GM12878 (cell line): ENCODE measurements at regions not wholly inside any gene's neighbourhood (a gene's known extent, or its start where the extent isn't known, plus 50 kb on each side); places are given as distances from the start of the nearest gene placed in this dataset.

Source experiments
- ATAC-seq: fragments of 200-7000 bp; cut with Tn5 transposase; 3 replicates; pipeline ENCODE4 v1.9.1; 2020; ENCODE audit warnings: mild to moderate bottlenecking, moderate library complexity
- BruUV-seq: library from RNA; stranded (reverse); fragments of 400-500 nt; replicated peaks from 2 replicates; lab custom pipeline; 2021; lab: Mats Ljungman, UMichigan
- CTCF ChIA-PET: fragments of 300-600 bp; sonication (Branson Sonifier 250); formaldehyde crosslinking; extraction: SDS; loops from one replicate; lab custom pipeline; 2021; ENCODE audit warnings: inconsistent platforms; lab: Yijun Ruan, JAX
- POLR2A ChIA-PET: fragments of 350-600 bp; formaldehyde crosslinking; extraction: SDS; loops from one replicate; lab custom pipeline; 2021; ENCODE audit warnings: inconsistent platforms; lab: Charles Lee
- RAD21 ChIA-PET: fragments of 300-600 bp; sonication (Branson Sonifier 250); formaldehyde crosslinking; loops from one replicate; lab custom pipeline; 2023; ENCODE audit warnings: antibody characterized with exemption; ENCODE audit not compliant: unreplicated experiment; lab: Charles Lee
- SMC1A ChIA-PET: fragments of 300-600 bp; sonication (Branson Sonifier 250); formaldehyde crosslinking; loops from one replicate; lab custom pipeline; 2023; ENCODE audit not compliant: unreplicated experiment, uncharacterized antibody; lab: Charles Lee
- DNase-seq: peaks from one replicate; pipeline ENCODE4 v3.0.0-alpha.2; 2011; ENCODE audit warnings: low read depth, low spot score
- FAIRE-seq: peaks from 3 replicates; lab custom pipeline; 2011; peaks lifted over from hg19 to GRCh38; lab: Jason Lieb, UNC
- H2AFZ ChIP-seq: 2 replicates; pipeline ENCODE4 v1.6.0; 2011; ENCODE audit warnings: low read depth, low read length, control low read depth; ENCODE audit not compliant: control insufficient read depth
- H3K27ac ChIP-seq: 2 replicates; pipeline ENCODE4 v1.5.1; 2011; ENCODE audit warnings: control low read depth; ENCODE audit not compliant: control insufficient read depth, insufficient read depth
- H3K27me3 ChIP-seq, 2 experiments: replicated peaks in 1 of 2; 2 replicates each; pipeline versions ENCODE4 v1.6.0 to v1.6.1; 2011; ENCODE audit warnings: low read length in 1 of 2; ENCODE audit not compliant: control insufficient read depth in 2 of 2, insufficient read depth in 2 of 2
- H3K36me3 ChIP-seq, 2 experiments: 2 replicates each; pipeline ENCODE4 v1.5.1; 2011; ENCODE audit warnings: low read length in 1 of 2; ENCODE audit not compliant: control insufficient read depth in 2 of 2, insufficient read depth in 2 of 2
- H3K4me1 ChIP-seq: 2 replicates; pipeline ENCODE4 v1.6.1; 2011; ENCODE audit warnings: mild to moderate bottlenecking, low read length, moderate library complexity, mixed read lengths; ENCODE audit not compliant: control insufficient read depth, insufficient read depth
- H3K4me2 ChIP-seq: 2 replicates; pipeline ENCODE4 v1.6.0; 2011; ENCODE audit warnings: control low read depth; ENCODE audit not compliant: control insufficient read depth, insufficient read depth
- H3K4me3 ChIP-seq: fragments of 200-600 bp; sonication (generic); 2 replicates; pipeline ENCODE4 v1.5.1; 2016
- H3K79me2 ChIP-seq: 2 replicates; pipeline ENCODE4 v1.6.0; 2011; ENCODE audit warnings: low read length; ENCODE audit not compliant: control insufficient read depth, insufficient read depth
- H3K9ac ChIP-seq: 2 replicates; pipeline ENCODE4 v1.8.0; 2011; ENCODE audit warnings: low read length, control low read depth, mixed read lengths; ENCODE audit not compliant: control insufficient read depth, insufficient read depth
- H3K9me3 ChIP-seq: replicated peaks from 3 replicates; pipeline ENCODE4 v1.5.1; 2011; ENCODE audit warnings: mild to moderate bottlenecking, low read length; ENCODE audit not compliant: control insufficient read depth, insufficient read depth
- H4K20me1 ChIP-seq: 2 replicates; pipeline ENCODE4 v1.6.0; 2011; ENCODE audit not compliant: control insufficient read depth, insufficient read depth
- ATF3 ChIP-seq: IDR thresholded peaks from 2 replicates; pipeline ENCODE4 v1.6.1; 2011; ENCODE audit warnings: low read depth, mild to moderate bottlenecking, low read length, moderate library complexity, borderline replicate concordance; ENCODE audit errors: extremely low read depth
- CBFB ChIP-seq: IDR thresholded peaks from 2 replicates; pipeline ENCODE4 v1.6.1; 2016; ENCODE audit warnings: antibody characterized with exemption, low read depth
- CHD4 ChIP-seq: fragments of 200-600 bp; sonication (generic); IDR thresholded peaks from 2 replicates; pipeline ENCODE4 v1.6.1; 2016; ENCODE audit warnings: mild to moderate bottlenecking
- ESRRA ChIP-seq: IDR thresholded peaks from 2 replicates; pipeline ENCODE4 v1.6.1; 2012; ENCODE audit warnings: mild to moderate bottlenecking, low read length, improper control_type of control experiment
- GABPA ChIP-seq: IDR thresholded peaks from 2 replicates; pipeline ENCODE4 v1.6.1; 2014; ENCODE audit warnings: antibody characterized with exemption, low read depth, mild to moderate bottlenecking, inconsistent platforms
- HDAC2 ChIP-seq: fragments of 200-600 bp; sonication (generic); IDR thresholded peaks from 2 replicates; pipeline ENCODE4 v1.6.1; 2017
- IKZF1 ChIP-seq: fragments of 450-650 bp; conservative IDR thresholded peaks from 2 replicates; pipeline ENCODE4 v1.6.1; 2017; ENCODE audit warnings: antibody characterized with exemption, mild to moderate bottlenecking
- JUNB ChIP-seq: IDR thresholded peaks from 2 replicates; pipeline ENCODE4 v1.6.1; 2016; ENCODE audit warnings: antibody characterized with exemption, mild to moderate bottlenecking
- MYB ChIP-seq: fragments of 150-350 bp; IDR thresholded peaks from 2 replicates; pipeline ENCODE4 v1.6.1; 2014; ENCODE audit warnings: mild to moderate bottlenecking, low read depth, low read length, borderline replicate concordance
- RCOR1 ChIP-seq: conservative IDR thresholded peaks from 2 replicates; pipeline ENCODE4 v1.6.1; 2012; ENCODE audit warnings: low read depth, low read length, improper control_type of control experiment
- RELB ChIP-seq: fragments of 450-650 bp; IDR thresholded peaks from 2 replicates; pipeline ENCODE4 v1.6.1; 2017; ENCODE audit warnings: low read depth, mild to moderate bottlenecking, moderate library complexity
- SREBF1 ChIP-seq: IDR thresholded peaks from 2 replicates; pipeline ENCODE4 v1.6.1; 2012; ENCODE audit warnings: mild to moderate bottlenecking, low read length
- ZNF217 ChIP-seq: fragments of 450-650 bp; IDR thresholded peaks from 2 replicates; pipeline ENCODE4 v1.6.1; 2017; ENCODE audit warnings: antibody characterized with exemption, mild to moderate bottlenecking
- ZSCAN29 ChIP-seq: fragments of 450-650 bp; IDR thresholded peaks from 2 replicates; pipeline ENCODE4 v1.6.1; 2017; ENCODE audit warnings: mild to moderate bottlenecking, moderate library complexity
- WGBS: methylation state at CpG from one replicate; pipeline ENCODE4 v1.1.6; 2016; ENCODE audit warnings: low lambda C conversion rate; ENCODE audit not compliant: insufficient replicate concordance, insufficient coverage; ENCODE audit errors: missing lambda C conversion rate; 5-methylcytosine and 5-hydroxymethylcytosine counted together
- in situ Hi-C: fragments of 300-500 bp; cut with MboI; formaldehyde crosslinking; loops from 9 replicates; pipeline ENCODE4 v1.14.3; 2018; ENCODE audit warnings: mixed read lengths
- intact Hi-C: fragments of 100-400 bp; cut with micrococcal nuclease; formaldehyde crosslinking; loops from one replicate; pipeline ENCODE4 v1.14.2; 2022; ENCODE audit not compliant: unreplicated experiment
- TF ChIP-seq, protein P1 (sequence below): IDR thresholded peaks from 2 replicates; pipeline ENCODE4 v1.6.1; 2012; ENCODE audit warnings: low read length, inconsistent platforms

DNA sequence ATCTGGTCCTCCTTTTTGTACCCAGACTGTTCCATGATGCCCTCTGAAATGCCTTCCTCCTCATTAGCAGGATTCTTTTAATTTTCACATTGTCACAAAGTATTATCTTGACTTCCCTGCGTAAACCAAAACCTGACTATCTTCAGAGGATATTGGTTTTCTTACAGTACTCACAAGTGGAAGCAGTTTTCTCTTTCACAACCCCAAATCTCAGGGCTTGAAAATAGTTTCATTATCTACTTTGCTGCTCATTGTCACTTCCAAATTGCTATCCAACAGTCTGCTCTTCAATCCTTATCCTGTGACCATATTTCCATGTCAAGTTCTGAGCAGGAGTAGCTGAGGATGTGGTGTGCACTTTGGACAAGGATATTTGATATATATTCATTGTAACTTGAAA, 324.1 kb downstream of the FAM170A start:
- Histone ChIP-seq H3K9ac (no peak overlapping the region), H3K9me3 (no peaks in the 10 kb centered on the region), H3K4me1 (no peaks in the 10 kb centered on the region), H3K36me3 (no peaks in the 10 kb centered on the region), H4K20me1 (no peaks in the 10 kb centered on the region), H3K27ac (no peak overlapping the region), H3K4me3 (no peak overlapping the region), H3K79me2 (no peaks in the 10 kb centered on the region), H2AFZ (no peak overlapping the region), H3K4me2 (no peak overlapping the region), H3K27me3 (no peaks in the 10 kb centered on the region)
- no peak for TF ChIP-seq SREBF1
- no peak for TF ChIP-seq JUNB
- no peak for TF ChIP-seq RELB
- TF ChIP-seq MYB: no peak
- no peak for TF ChIP-seq ESRRA
- TF ChIP-seq ZNF217: no peak
- TF ChIP-seq IKZF1: no peak
- TF ChIP-seq, protein P1, sequence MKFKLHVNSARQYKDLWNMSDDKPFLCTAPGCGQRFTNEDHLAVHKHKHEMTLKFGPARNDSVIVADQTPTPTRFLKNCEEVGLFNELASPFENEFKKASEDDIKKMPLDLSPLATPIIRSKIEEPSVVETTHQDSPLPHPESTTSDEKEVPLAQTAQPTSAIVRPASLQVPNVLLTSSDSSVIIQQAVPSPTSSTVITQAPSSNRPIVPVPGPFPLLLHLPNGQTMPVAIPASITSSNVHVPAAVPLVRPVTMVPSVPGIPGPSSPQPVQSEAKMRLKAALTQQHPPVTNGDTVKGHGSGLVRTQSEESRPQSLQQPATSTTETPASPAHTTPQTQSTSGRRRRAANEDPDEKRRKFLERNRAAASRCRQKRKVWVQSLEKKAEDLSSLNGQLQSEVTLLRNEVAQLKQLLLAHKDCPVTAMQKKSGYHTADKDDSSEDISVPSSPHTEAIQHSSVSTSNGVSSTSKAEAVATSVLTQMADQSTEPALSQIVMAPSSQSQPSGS: no peak
- TF ChIP-seq ATF3: no peak
- TF ChIP-seq GABPA: no peak
- TF ChIP-seq ZSCAN29: no peak
- no peak for TF ChIP-seq CBFB
- TF ChIP-seq HDAC2: no peak
- TF ChIP-seq RCOR1: no peak
- TF ChIP-seq CHD4: no peak
- CTCF ChIA-PET: no interaction called here
- RAD21 ChIA-PET: no interaction called here
- FAIRE-seq: no peak
- intact Hi-C loops: no loop called here
- no peak for DNase-seq
- in situ Hi-C loops: no loop called here
- BruUV-seq: no TSS peak
- POLR2A ChIA-PET: no interaction called here
- SMC1A ChIA-PET: no interaction called here
- ATAC-seq: no peak
- WGBS: 0% methylated on average over 1 of the region's 1 CpG
